K562 (cell line): ENCODE measurements at regions not wholly inside any gene's neighbourhood (a gene's known extent, or its start where the extent isn't known, plus 50 kb on each side); places are given as distances from the start of the nearest gene placed in this dataset.

ENCODE experiments used
- AFF4 ChIP-seq: sonication (generic); formaldehyde crosslinking; IDR thresholded peaks from 2 replicates; pipeline ENCODE4 v1.8.0; 2023; ENCODE audit warnings: mild to moderate bottlenecking, missing genetic modification reagents
- ATF6 ChIP-seq: sonication (generic); formaldehyde crosslinking; IDR thresholded peaks from 2 replicates; pipeline ENCODE4 v1.4.0; 2020; ENCODE audit warnings: mild to moderate bottlenecking, missing genetic modification reagents
- FOS ChIP-seq: IDR thresholded peaks from 3 replicates; pipeline ENCODE4 v1.6.1; 2011; ENCODE audit not compliant: insufficient read length; ENCODE audit errors: extremely low read depth
- IRF1 ChIP-seq: sonication (generic); formaldehyde crosslinking; IDR thresholded peaks from 2 replicates; pipeline ENCODE4 v1.8.0; 2022; ENCODE audit warnings: missing genetic modification reagents, mild to moderate bottlenecking, borderline replicate concordance
- THAP12 ChIP-seq: fragments of 250-450 bp; sonication (Bioruptor Pico); IDR thresholded peaks from 2 replicates; pipeline ENCODE4 v1.9.0; 2021; ENCODE audit warnings: mild to moderate bottlenecking, inconsistent platforms
- ZNF184 ChIP-seq: sonication (generic); formaldehyde crosslinking; IDR thresholded peaks from 2 replicates; pipeline ENCODE4 v1.5.0; 2020; ENCODE audit warnings: missing genetic modification reagents
- ZNF318 ChIP-seq, 2 experiments: fragments of 450-650 bp; IDR thresholded peaks; 2 replicates each; pipeline ENCODE4 v1.6.1; 2016; ENCODE audit warnings: mild to moderate bottlenecking in 2 of 2, borderline replicate concordance in 1 of 2, low read depth in 1 of 2, moderate library complexity in 1 of 2
- ZNF551 ChIP-seq: fragments of 250-450 bp; sonication (Bioruptor Pico); IDR thresholded peaks from 2 replicates; pipeline ENCODE4 v1.5.0; 2021; ENCODE audit warnings: mild to moderate bottlenecking, moderate library complexity
- ZNF76 ChIP-seq: fragments of 250-450 bp; sonication (Bioruptor Pico); IDR thresholded peaks from 2 replicates; pipeline ENCODE4 v1.4.0; 2020; ENCODE audit warnings: mild to moderate bottlenecking, moderate library complexity, borderline replicate concordance

- TF ChIP-seq AFF4 (CRISPR knock-in tag) (no peak), THAP12 (CRISPR knock-in tag) (no peak), IRF1 (CRISPR knock-in tag) (no peak), ATF6 (CRISPR knock-in tag) (no peak), ZNF551 (CRISPR knock-in tag) (no peak), FOS (no peak), ZNF76 (CRISPR knock-in tag) (no peak), ZNF318 (IDR thresholded peaks at IDR 0.05; ENCODE audit: borderline replicate concordance in 1 of 2, low read depth in 1 of 2) (no peak), ZNF184 (CRISPR knock-in tag) (no peak)
Observed at GRCh38 chr10:27355918-27356573, 115.4 kb upstream of the ACBD5 start (continued).
